ENCODE measurements at regions not wholly inside any gene's neighbourhood (a gene's known extent, or its start where the extent isn't known, plus 50 kb on each side); places are given as distances from the start of the nearest gene placed in this dataset.
"Not testable (repeated sequence)": the region's sequence is repeated elsewhere in the genome, so short reads cannot be mapped to it uniquely, and the experiment has no call there.

GRCh38 chrX:134311994-134312393, 61.1 kb upstream of the PHF6 start:
- TF ChIP-seq POLR2A (IDR thresholded peaks at IDR 0.05; ENCODE audit: low read length); GATA1 (IDR thresholded peaks at IDR 0.05; ENCODE audit: low read depth, low read length): not testable (repeated sequence)

Measured in erythroblast (primary cell).